Mucosa of descending colon (tissue), 3 donors: ENCODE measurements at regions not wholly inside any gene's neighbourhood (a gene's known extent, or its start where the extent isn't known, plus 50 kb on each side); places are given as distances from the start of the nearest gene placed in this dataset.
A peak's percentile ranks its signal among the peaks of the same experiment; 100 is the strongest.

Experiments used
- ATAC-seq: fragments of 200-7000 bp; cut with Tn5 transposase; one replicate; pipeline ENCODE4 v1.9.1; 2020; ENCODE audit warnings: mild to moderate bottlenecking, moderate library complexity
- DNase-seq, 3 donors: peaks; one replicate each; pipeline ENCODE4 v3.0.0-alpha.2; 2020
- H3K36me3 ChIP-seq: fragments of 200-600 bp; one replicate; pipeline ENCODE4 v1.8.0; 2021; ENCODE audit warnings: low read depth, mild to moderate bottlenecking
- H3K4me1 ChIP-seq: fragments of 200-600 bp; one replicate; pipeline ENCODE4 v1.8.0; 2021; ENCODE audit warnings: low read depth, mild to moderate bottlenecking
- H3K4me3 ChIP-seq: fragments of 200-600 bp; one replicate; pipeline ENCODE4 v1.8.0; 2021; ENCODE audit warnings: mild to moderate bottlenecking
- H3K9me3 ChIP-seq: fragments of 200-600 bp; one replicate; pipeline ENCODE4 v1.8.0; 2021; ENCODE audit warnings: mild to moderate bottlenecking
- CTCF ChIP-seq: fragments of 200-600 bp; IDR thresholded peaks from one replicate; pipeline ENCODE4 v1.8.0; 2022; ENCODE audit warnings: antibody characterized with exemption, mild to moderate bottlenecking
- intact Hi-C, 2 donors: fragments of 100-400 bp; cut with DNase I in 1 of 2; cut with micrococcal nuclease in 1 of 2; formaldehyde crosslinking; loops; one replicate each; pipeline versions ENCODE4 v1.11.0 to v1.11.1; 2022; cut with DNase I, micrococcal nuclease
- donor health status: DM: no; HTN: no; CAD: no; lungs with moderate emphysema.
- donor health status: DM: no; HTN: no; CAD: no.
- donor health status: DM: no; HTN: yes; CAD: no.

DNA sequence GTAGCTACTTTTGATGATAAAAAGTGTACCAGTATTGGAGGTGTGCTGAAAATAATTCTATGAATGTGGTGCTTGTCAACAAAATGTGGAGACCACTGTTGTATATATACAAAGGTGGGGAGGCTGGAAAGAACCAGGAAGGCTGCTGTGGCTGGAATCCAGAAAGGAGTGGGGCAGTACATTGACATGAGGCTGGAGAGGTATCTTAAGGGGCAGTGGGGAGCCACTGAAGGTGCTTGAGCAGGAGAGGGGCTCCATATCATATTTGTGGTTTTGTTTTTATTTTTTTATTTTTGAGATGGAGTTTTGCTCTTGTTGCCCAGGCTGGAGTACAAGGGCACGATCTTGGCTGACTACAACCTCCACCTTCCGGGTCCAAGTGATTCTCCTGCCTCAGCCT is 87.9 kb upstream of the NEURL1B start:
- Histone ChIP-seq H3K4me3 (no peak overlapping the region), H3K36me3 (no peaks in the 10 kb centered on the region), H3K4me1 (peaks cover 2% of the 10 kb centered on the region), H3K9me3 (no peaks in the 10 kb centered on the region)
- intact Hi-C loops, result no loop called here
- DNase-seq, result no peak
- TF ChIP-seq CTCF, result no peak
- ATAC-seq, result no peak

DNA sequence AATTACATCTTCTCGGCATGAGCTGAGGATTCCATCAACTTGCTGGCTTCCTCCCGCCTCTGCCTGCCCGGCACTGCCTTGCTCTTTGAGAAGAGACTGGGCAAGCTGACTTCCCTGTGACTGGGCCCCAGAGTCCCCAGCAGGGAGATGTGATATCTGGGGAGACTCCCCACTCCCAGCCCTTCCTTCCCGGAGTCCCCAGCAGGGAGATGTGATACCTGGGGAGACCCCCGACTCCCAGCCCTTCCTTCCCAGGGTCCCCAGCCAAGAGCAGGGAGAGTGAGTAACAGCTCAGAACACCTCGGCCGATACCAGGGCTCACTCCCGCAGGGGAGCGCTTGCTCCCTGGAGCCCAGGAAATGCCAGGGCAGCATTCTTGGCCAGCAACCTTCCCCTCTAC is 90.1 kb upstream of the NEURL1B start:
- intact Hi-C loops, result no loop called here
- no peak for TF ChIP-seq CTCF
- Histone ChIP-seq H3K4me3 (no peak overlapping the region), H3K36me3 (no peaks in the 10 kb centered on the region), H3K9me3 (no peaks in the 10 kb centered on the region), H3K4me1 (peaks cover 2% of the 10 kb centered on the region)
- DNase-seq (no peak), ATAC-seq (no peak)

DNA sequence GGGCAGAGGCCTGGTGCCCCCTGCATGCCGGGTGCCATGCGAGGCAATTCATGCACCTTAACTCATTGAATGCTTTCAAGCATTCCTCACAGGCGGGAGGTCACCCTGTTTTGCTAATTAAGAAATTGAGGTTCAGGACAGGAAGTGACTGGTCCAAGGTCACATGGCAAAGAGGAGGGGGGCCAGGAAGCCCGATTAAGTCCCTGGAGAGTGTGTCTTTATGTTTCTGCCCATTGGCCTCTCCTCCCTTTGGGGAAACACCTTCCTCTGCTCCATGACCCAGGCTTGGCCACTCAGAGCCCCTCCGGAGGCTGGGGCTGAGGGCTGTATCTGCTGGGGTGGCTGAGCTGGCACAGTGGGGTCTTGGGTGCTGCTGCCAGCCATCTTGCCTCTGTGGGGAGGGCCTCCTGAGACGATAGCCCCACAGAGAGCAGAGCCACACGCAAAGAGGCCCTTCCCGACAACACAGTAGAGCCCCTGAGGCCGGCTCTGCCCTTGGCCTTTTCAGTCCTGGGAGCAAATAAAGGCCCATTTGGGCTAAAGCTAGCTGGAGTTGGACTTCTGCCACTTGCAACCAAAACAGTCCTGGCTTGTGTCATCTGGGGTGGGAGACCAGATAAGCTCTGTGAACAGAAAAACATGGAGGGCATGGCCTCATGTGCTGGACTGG is 90.8 kb upstream of the NEURL1B start:
- no peaks in the 10 kb centered on the region for H3K9me3 ChIP-seq
- DNase-seq, result no peak

DNA sequence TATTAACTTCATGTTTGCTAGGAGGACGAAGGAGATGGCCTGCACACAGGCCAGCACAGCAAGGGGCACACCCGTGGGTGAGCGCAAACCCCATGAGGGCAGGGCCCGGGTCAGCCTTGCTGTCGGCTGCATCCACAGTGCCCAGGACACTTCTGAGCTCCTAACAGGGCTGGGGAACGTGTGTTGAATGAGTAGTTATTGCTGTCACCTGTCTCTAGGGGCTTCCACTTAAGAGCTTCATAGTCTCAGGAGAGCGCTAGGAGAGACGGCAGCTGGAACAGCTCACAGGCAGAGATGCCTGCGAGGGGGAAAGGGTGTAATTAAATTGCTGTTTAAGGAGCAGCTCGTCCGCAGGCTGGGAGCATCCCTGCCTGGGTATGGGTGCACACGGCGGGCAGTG is 91.4 kb upstream of the NEURL1B start:
- Histone ChIP-seq H3K4me3 (no peak overlapping the region), H3K4me1 (peaks cover 2% of the 10 kb centered on the region), H3K9me3 (no peaks in the 10 kb centered on the region), H3K36me3 (no peaks in the 10 kb centered on the region)
- intact Hi-C loops, result no loop called here
- ATAC-seq (no peak), DNase-seq (no peak)
- no peak for TF ChIP-seq CTCF

More for the DNA sequence above, 90.8 kb upstream of the NEURL1B start:
- no peak for ATAC-seq
- Histone ChIP-seq H3K36me3 (no peaks in the 10 kb centered on the region), H3K4me1 (peaks cover 2% of the 10 kb centered on the region), H3K4me3 (no peak overlapping the region)
- no peak for TF ChIP-seq CTCF
- intact Hi-C loops, result no loop called here

- Histone ChIP-seq H3K4me3 (no peak overlapping the region), H3K36me3 (no peaks in the 10 kb centered on the region), H3K9me3 (no peaks in the 10 kb centered on the region), H3K4me1 (peaks cover 2% of the 10 kb centered on the region)
- DNase-seq (no peak), ATAC-seq (peak; percentile 19)
- no peak for TF ChIP-seq CTCF
- intact Hi-C loops, result no loop called here
Observed at GRCh38 chr5:172548981-172549687, 91.9 kb upstream of the NEURL1B start.
